Sigmoid colon (tissue), 4 donors: ENCODE measurements at regions not wholly inside any gene's neighbourhood (a gene's known extent, or its start where the extent isn't known, plus 50 kb on each side); places are given as distances from the start of the nearest gene placed in this dataset.

Experiments
- EP300 ChIP-seq, 4 donors: sonication (generic); formaldehyde crosslinking; IDR thresholded peaks; one replicate each; pipeline ENCODE4 v1.6.1; 2017; ENCODE audit warnings: antibody characterized with exemption in 4 of 4
- POLR2AphosphoS5 ChIP-seq, 4 donors: sonication (generic); formaldehyde crosslinking; IDR thresholded peaks; one replicate each; pipeline ENCODE4 v1.6.1; 2017; ENCODE audit warnings: antibody characterized with exemption in 4 of 4
- TF ChIP-seq, protein P1 (sequence below), 4 experiments: fragments of 450-650 bp in 3 of 4; fragments of 200-600 bp in 1 of 4; IDR thresholded peaks; one replicate each; pipeline ENCODE4 v1.5.1; 2016 to 2019; ENCODE audit warnings: antibody characterized with exemption in 4 of 4, mild to moderate bottlenecking in 3 of 4, moderate library complexity in 2 of 4

DNA sequence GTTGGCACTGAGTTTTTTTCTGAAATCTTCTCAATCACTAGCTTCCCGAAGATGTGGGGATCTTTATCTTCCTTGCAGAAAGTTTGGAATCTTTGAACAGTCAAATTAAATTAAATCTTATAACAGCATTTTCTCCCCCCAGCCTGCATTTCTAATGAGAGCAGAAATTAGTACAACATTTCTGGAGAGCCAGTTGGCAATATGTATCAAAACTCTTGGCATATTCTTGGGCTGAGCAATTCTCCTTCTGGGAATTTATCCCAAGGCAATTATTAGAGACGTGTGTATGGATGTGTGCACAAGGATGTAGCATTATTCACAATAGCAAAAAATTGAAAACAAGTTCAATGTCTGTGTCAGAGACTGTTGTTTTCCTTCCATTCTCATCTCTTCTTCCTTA lies 159.5 kb downstream of the OLFM4 start:
- TF ChIP-seq, protein P1, sequence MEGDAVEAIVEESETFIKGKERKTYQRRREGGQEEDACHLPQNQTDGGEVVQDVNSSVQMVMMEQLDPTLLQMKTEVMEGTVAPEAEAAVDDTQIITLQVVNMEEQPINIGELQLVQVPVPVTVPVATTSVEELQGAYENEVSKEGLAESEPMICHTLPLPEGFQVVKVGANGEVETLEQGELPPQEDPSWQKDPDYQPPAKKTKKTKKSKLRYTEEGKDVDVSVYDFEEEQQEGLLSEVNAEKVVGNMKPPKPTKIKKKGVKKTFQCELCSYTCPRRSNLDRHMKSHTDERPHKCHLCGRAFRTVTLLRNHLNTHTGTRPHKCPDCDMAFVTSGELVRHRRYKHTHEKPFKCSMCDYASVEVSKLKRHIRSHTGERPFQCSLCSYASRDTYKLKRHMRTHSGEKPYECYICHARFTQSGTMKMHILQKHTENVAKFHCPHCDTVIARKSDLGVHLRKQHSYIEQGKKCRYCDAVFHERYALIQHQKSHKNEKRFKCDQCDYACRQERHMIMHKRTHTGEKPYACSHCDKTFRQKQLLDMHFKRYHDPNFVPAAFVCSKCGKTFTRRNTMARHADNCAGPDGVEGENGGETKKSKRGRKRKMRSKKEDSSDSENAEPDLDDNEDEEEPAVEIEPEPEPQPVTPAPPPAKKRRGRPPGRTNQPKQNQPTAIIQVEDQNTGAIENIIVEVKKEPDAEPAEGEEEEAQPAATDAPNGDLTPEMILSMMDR (IDR thresholded peaks at IDR 0.05), result no peak
- no peak for TF ChIP-seq EP300 (IDR thresholded peaks at IDR 0.05)
- no peak for TF ChIP-seq POLR2AphosphoS5 (IDR thresholded peaks at IDR 0.05)
